ENCODE measurements at regions not wholly inside any gene's neighbourhood (a gene's known extent, or its start where the extent isn't known, plus 50 kb on each side); places are given as distances from the start of the nearest gene placed in this dataset.

DNA sequence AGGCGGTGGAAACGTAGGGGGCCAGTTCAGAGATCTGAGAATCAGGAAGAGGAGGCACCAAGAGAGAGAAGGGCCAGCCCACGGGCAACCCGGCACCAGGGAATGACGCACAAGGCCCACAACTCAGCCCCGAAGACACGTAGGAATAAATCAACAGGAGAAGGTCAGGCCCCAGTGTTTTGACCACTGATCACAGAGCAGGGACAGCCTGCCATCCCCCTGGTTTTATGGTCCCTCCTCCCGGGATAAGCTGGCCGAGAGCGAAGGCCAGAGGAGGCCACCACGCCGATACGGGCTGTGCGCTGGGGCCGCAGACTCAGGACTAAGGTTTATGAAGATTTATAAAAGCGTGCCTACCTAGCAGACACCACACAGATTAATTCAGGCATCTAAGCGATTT lies 341.4 kb downstream of the ZNF516 start:
- TF ChIP-seq, protein P1, sequence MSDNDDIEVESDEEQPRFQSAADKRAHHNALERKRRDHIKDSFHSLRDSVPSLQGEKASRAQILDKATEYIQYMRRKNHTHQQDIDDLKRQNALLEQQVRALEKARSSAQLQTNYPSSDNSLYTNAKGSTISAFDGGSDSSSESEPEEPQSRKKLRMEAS (IDR thresholded peaks at IDR 0.05): no peak
- TF ChIP-seq CEBPB (IDR thresholded peaks at IDR 0.05) (no peak), EGR1 (IDR thresholded peaks at IDR 0.05) (no peak), NFIC (IDR thresholded peaks at IDR 0.05) (no peak), YY1 (IDR thresholded peaks at IDR 0.05; ENCODE audit: low read depth) (no peak), EP300 (IDR thresholded peaks at IDR 0.05; ENCODE audit: borderline replicate concordance) (no peak), RAD21 (IDR thresholded peaks at IDR 0.05; ENCODE audit: low read depth) (no peak), ZBTB7A (IDR thresholded peaks at IDR 0.05; ENCODE audit: low read depth) (no peak), TCF12 (IDR thresholded peaks at IDR 0.05; ENCODE audit: low read depth) (no peak), CREB1 (IDR thresholded peaks at IDR 0.05; ENCODE audit: low read depth) (no peak), FOXM1 (IDR thresholded peaks at IDR 0.05; ENCODE audit: borderline replicate concordance, low read depth) (no peak), TEAD4 (IDR thresholded peaks at IDR 0.05) (no peak), TAF1 (IDR thresholded peaks at IDR 0.05; ENCODE audit: low read depth) (no peak)
- TF ChIP-seq, protein P2, sequence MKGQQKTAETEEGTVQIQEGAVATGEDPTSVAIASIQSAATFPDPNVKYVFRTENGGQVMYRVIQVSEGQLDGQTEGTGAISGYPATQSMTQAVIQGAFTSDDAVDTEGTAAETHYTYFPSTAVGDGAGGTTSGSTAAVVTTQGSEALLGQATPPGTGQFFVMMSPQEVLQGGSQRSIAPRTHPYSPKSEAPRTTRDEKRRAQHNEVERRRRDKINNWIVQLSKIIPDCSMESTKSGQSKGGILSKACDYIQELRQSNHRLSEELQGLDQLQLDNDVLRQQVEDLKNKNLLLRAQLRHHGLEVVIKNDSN (IDR thresholded peaks at IDR 0.05): no peak
- TF ChIP-seq, protein P3, sequence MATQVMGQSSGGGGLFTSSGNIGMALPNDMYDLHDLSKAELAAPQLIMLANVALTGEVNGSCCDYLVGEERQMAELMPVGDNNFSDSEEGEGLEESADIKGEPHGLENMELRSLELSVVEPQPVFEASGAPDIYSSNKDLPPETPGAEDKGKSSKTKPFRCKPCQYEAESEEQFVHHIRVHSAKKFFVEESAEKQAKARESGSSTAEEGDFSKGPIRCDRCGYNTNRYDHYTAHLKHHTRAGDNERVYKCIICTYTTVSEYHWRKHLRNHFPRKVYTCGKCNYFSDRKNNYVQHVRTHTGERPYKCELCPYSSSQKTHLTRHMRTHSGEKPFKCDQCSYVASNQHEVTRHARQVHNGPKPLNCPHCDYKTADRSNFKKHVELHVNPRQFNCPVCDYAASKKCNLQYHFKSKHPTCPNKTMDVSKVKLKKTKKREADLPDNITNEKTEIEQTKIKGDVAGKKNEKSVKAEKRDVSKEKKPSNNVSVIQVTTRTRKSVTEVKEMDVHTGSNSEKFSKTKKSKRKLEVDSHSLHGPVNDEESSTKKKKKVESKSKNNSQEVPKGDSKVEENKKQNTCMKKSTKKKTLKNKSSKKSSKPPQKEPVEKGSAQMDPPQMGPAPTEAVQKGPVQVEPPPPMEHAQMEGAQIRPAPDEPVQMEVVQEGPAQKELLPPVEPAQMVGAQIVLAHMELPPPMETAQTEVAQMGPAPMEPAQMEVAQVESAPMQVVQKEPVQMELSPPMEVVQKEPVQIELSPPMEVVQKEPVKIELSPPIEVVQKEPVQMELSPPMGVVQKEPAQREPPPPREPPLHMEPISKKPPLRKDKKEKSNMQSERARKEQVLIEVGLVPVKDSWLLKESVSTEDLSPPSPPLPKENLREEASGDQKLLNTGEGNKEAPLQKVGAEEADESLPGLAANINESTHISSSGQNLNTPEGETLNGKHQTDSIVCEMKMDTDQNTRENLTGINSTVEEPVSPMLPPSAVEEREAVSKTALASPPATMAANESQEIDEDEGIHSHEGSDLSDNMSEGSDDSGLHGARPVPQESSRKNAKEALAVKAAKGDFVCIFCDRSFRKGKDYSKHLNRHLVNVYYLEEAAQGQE (IDR thresholded peaks at IDR 0.05; ENCODE audit: low read depth): no peak

DNA sequence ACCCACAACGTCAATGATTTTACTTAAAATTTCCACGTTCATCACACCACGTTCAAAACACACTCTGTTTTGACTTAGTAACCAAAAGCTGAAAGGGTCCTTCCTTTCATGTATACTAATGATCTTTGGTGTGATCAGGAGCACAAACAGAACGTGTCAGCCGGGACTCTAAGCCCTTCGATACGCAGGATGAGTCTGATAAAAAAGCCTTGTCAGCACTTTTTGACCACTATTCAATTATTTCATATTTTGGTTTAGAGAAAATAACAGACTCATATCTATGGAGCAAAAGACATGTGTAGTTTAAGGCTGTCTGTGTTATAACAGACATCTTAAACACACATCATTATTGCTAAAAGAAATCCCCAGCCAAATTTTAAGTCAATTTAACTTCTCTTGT lies 345.3 kb downstream of the ZNF516 start:
- no peak for TF ChIP-seq TAF1 (IDR thresholded peaks at IDR 0.05; ENCODE audit: low read depth)
- no peak for TF ChIP-seq YY1 (IDR thresholded peaks at IDR 0.05; ENCODE audit: low read depth)
- TF ChIP-seq CREB1 (IDR thresholded peaks at IDR 0.05; ENCODE audit: low read depth): no peak
- TF ChIP-seq TEAD4 (IDR thresholded peaks at IDR 0.05): no peak
- no peak for TF ChIP-seq NFIC (IDR thresholded peaks at IDR 0.05)
- no peak for TF ChIP-seq EP300 (IDR thresholded peaks at IDR 0.05; ENCODE audit: borderline replicate concordance)
- no peak for TF ChIP-seq EGR1 (IDR thresholded peaks at IDR 0.05)
- TF ChIP-seq FOXM1 (IDR thresholded peaks at IDR 0.05; ENCODE audit: borderline replicate concordance, low read depth): no peak
- no peak for TF ChIP-seq RAD21 (IDR thresholded peaks at IDR 0.05; ENCODE audit: low read depth)
- TF ChIP-seq, protein P2 (IDR thresholded peaks at IDR 0.05): no peak

DNA sequence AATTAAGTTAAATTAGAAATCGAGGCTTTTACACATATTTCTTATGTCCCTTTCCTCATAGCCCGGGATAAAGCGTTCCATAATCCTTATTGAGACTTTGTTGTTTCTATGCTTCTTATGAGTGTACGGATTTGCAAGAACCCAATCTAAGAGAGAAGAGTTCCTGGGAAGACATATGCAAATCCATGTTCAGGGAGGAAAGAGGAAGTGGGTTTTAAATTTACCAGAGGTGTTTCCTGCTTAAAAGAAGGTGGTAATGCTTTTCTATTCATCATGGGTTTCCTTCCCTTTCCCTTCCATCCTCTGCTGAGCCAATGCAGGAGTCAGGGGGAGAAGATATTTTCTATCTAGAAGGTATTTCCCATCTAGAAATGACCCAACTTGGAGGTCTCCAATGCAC lies 345.8 kb downstream of the ZNF516 start:
- TF ChIP-seq TEAD4 (IDR thresholded peaks at IDR 0.05): no peak
- TF ChIP-seq, protein P2 (IDR thresholded peaks at IDR 0.05): no peak
- no peak for TF ChIP-seq YY1 (IDR thresholded peaks at IDR 0.05; ENCODE audit: low read depth)
- no peak for TF ChIP-seq NFIC (IDR thresholded peaks at IDR 0.05)
- no peak for TF ChIP-seq RAD21 (IDR thresholded peaks at IDR 0.05; ENCODE audit: low read depth)
- no peak for TF ChIP-seq TAF1 (IDR thresholded peaks at IDR 0.05; ENCODE audit: low read depth)
- TF ChIP-seq, protein P3 (IDR thresholded peaks at IDR 0.05; ENCODE audit: low read depth): no peak
- TF ChIP-seq FOXM1 (IDR thresholded peaks at IDR 0.05; ENCODE audit: borderline replicate concordance, low read depth): no peak
- no peak for TF ChIP-seq TCF12 (IDR thresholded peaks at IDR 0.05; ENCODE audit: low read depth)
- TF ChIP-seq CEBPB (IDR thresholded peaks at IDR 0.05): no peak
- no peak for TF ChIP-seq CREB1 (IDR thresholded peaks at IDR 0.05; ENCODE audit: low read depth)
- TF ChIP-seq EGR1 (IDR thresholded peaks at IDR 0.05): no peak

DNA sequence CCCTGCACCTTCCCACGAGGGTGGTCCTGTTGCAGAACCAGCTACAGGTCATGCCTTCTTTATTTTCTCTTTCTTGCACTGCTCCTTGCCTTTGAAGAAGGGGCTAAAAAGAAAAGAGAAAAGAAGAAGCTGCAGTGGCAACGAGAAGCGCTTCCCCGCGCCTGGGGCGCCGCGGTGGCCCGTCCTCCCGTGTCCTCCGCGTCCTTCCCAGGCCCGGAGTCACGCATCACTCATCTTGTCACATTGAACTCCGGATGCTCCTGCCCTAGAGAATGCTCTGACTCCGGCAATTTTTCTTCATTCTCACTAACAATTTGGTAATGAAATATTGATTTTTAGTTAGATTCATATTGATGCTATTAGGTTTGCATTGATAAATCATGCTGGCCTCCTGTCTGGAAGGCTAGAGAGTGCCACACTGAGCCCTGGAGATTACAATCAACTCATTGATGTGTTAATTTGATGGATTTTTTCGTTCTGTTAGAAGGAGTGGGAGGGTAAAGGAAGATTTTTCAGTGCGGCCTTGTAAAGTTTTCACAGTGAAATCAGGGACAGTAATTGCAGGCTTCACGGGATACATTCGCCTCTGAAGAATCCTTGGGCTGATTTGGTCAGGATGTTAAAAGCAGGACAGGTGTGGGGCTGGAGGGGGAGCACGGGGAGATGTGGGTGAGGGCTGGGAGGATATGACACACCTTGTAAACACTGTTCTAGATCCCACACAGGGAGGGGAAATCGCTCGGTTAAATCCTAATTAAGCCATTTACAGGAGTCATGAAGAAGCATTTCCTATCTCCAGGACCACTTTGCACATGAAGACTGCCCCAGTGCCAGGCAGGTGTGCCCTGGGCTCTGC lies 349.3 kb downstream of the ZNF516 start:
- no peak for TF ChIP-seq TCF12 (IDR thresholded peaks at IDR 0.05; ENCODE audit: low read depth)
- no peak for TF ChIP-seq EP300 (IDR thresholded peaks at IDR 0.05; ENCODE audit: borderline replicate concordance)
- no peak for TF ChIP-seq EGR1 (IDR thresholded peaks at IDR 0.05)
- no peak for TF ChIP-seq CREB1 (IDR thresholded peaks at IDR 0.05; ENCODE audit: low read depth)
- TF ChIP-seq, protein P3 (IDR thresholded peaks at IDR 0.05; ENCODE audit: low read depth): no peak
- no peak for TF ChIP-seq TAF1 (IDR thresholded peaks at IDR 0.05; ENCODE audit: low read depth)
- TF ChIP-seq, protein P1 (IDR thresholded peaks at IDR 0.05): no peak
- no peak for TF ChIP-seq TEAD4 (IDR thresholded peaks at IDR 0.05)
- no peak for TF ChIP-seq NFIC (IDR thresholded peaks at IDR 0.05)
- no peak for TF ChIP-seq FOXM1 (IDR thresholded peaks at IDR 0.05; ENCODE audit: borderline replicate concordance, low read depth)
- TF ChIP-seq, protein P2 (IDR thresholded peaks at IDR 0.05): no peak
- TF ChIP-seq YY1 (IDR thresholded peaks at IDR 0.05; ENCODE audit: low read depth): no peak
- TF ChIP-seq CEBPB (IDR thresholded peaks at IDR 0.05): no peak
- TF ChIP-seq ZBTB7A (IDR thresholded peaks at IDR 0.05; ENCODE audit: low read depth): no peak

All from Ishikawa (cell line).